ENCODE measurements at regions not wholly inside any gene's neighbourhood (a gene's known extent, or its start where the extent isn't known, plus 50 kb on each side); places are given as distances from the start of the nearest gene placed in this dataset.
"Not testable (repeated sequence)": the region's sequence is repeated elsewhere in the genome, so short reads cannot be mapped to it uniquely, and the experiment has no call there.

DNA sequence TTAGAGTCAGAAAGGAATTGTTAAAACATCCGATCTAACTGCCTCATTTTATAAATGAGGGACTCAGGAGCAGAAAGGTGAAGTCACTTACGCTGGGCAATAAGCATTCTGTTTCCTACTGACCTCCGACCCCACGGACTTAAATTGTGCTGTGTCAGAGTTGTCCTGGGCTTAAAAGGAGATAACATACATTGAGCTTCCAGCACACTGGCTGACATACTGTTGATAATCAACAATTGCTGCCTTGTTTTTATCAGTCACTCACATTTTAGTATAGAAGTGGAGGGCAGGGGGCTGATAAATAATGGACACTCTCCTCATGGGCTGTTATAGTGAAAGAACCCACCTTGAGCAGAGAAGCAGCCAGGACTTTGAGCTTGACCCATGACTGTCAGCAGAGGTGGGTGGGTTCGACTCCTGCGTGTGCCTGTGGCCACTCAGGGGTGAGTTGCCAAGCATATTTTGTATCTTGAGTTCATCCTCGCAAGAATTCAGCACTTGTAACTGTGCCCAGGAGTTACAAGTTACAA is 166.5 kb upstream of the JARID2 start:
- DNase-seq (ENCODE audit: low read depth in 2 of 2), result no peak

DNA sequence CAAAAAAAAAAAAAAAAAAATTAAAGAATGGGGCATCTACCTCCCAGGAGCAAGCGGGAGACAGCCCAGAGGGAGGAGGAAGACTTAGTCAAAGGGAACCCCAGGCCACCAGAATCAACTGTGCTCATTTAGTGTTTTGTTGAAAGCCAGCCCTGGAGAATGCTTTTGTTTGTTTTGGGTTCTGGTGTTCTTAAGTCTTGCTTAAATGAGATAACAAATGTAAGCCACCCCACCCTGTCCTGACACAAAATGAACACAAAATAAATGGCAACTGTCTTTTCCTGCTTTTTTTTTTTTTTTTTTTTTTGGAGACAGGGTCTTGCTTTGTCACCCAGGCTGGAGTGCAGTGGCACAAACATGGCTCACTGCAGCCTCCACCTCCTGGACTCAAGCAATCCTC is 165.0 kb upstream of the JARID2 start:
- DNase-seq (ENCODE audit: low read depth in 2 of 2), result no peak

DNA sequence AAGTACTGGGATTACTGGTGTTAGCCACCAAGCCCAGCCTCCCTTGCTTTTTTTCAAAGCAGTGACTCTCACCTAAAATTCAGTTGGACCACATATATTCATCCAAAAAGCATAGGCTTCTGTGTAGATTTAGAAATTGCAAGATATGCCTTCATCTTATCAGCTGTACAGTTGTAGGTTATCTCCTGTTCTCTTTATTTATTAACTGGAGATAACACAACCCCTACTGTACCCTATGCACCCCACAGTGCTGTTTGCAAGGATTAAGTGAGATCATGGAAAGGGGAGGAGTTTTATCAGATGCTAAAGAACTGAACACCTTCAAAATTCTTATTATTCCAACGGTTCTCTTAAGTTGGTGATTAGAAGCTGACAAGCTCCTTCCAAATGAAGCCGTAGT is 164.4 kb upstream of the JARID2 start:
- DNase-seq (ENCODE audit: low read depth in 2 of 2), result no peak

DNA sequence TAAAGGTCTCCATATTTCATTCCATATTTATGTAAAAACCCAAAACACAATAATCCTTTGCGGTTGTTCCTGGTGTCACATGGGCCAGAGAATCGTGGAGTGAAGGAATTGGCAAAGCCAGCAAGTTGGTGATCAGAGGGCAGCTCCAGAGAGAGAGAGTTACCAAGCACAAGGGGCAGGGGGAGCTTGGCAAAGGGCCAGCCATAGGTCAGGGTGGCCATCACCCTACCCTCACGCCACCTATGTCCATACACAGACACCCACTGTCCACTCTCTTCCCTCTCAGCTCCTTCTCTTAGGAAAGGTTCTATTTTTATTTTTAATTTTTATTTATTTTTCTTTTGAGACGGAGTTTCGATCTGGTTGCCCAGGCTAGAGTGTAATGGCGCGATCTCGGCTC is 163.2 kb upstream of the JARID2 start:
- no peak for DNase-seq (ENCODE audit: low read depth in 2 of 2)

DNA sequence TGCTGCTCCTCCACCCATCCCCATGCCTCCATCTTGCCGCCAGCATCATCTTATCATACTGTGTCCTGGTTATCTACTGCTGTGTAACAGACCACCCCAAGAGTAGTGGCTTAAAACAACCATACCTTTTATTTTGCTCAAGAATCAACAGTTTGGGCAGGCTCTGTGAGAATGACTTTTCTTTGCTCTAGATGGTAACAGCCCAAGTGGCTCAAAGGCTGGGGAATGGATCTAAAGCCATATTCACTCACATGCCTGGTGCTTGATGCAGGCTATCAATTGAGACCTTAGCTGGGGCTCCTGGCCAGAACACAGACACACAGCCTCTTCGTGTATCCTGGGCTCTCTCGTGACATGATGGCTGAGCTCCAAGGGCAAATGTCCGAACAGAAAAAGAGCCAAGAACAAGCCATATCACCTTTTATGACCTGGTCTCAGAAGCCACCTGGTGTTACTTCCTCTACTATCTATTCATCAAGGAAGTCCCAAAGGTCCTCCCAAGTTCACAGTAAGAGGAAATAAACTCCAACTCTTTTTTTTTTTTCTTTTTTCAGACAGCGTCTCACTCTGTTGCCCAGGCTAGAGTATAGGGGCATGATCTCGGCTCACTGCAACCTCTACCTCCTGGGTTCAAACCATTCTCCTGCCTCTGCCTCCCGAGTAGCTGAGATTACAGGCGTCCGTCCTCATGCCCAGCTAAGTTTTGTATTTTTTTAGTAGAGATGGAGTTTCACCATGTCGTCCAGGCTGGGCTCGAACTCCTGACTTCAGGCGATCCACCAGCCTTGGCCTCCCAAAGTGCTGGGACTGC is 159.3 kb upstream of the JARID2 start:
- DNase-seq (ENCODE audit: low read depth in 2 of 2), result no peak

DNA sequence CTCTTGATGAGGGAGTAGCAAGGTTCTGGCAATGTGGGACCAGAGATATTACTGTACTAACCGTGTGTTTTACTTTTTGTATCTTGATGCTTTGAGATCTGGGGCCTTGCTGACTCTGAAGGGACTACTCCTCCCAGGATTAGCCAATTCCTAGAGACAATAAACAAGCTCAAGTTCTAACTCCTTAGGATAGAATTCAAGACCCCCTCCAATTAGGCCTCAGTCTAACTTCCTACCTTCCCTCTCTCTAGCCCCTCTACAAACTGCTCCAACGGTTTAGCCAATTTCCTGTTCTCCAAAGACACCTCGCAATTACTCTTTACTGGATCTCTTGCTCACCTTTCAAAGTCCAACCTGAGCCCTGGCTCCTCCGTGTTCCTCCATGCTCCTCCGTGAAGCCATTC is 158.7 kb upstream of the JARID2 start:
- no peak for DNase-seq (ENCODE audit: low read depth in 2 of 2)

DNA sequence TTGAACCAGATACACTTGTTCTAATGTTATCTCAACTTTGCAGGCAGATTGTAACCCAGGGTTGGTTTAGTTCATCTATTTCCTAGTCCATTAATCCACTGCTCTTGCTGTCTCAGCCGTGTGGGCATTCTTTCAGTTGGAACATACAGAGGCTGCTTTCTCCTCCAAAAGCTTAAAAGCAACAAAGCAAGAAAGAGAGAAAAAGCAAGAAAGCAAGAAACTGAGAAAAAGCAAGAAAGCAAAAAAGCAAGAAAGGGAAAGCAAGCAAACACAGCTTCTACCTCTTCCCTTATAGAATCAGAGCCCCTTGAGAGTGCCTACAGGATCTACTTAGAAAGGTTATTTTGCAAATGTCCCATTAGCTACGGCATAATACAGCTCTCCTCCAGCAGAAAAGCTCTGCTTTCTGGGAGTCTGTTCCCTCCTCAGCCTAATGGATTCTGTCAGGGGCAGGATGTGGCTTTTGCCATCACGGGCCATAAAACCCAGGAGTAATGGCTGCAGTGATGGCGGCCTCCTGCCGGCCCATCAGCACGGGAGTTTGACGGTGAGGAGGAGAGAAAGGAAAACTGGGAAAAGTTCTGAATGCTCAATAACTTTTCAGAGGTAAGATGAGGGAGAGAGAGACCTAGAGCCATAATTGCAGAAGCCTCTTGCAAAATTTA is 156.8 kb upstream of the JARID2 start:
- no peak for DNase-seq (ENCODE audit: low read depth in 2 of 2)

DNA sequence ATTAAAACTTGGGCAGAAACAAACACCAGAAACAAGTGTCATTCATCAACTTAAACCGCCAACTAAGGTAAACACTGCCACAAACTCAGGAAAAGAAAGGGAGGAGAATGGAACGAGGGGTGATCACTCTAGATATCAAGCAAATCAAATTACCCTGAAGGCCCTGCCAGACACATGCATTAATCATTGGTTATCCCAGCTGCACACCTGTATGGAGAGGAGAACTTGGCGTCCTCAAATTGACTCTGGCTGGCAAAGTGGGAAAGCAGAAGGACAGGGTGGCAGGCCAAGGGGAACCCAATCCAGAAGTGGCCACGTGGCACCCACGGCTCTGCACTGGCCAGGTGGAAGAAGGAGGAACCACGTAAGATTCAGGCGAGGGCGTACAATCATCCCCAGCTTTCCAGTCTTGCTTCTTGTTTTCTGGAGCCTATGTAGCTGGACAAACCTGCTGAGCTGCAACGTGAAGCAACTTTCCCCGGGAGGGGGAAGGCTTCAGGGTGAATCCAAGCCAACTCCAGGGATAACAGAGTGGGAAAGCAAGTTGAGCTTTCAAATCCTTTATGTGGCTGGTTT is 156.2 kb upstream of the JARID2 start:
- DNase-seq (ENCODE audit: low read depth in 2 of 2), result no peak

DNA sequence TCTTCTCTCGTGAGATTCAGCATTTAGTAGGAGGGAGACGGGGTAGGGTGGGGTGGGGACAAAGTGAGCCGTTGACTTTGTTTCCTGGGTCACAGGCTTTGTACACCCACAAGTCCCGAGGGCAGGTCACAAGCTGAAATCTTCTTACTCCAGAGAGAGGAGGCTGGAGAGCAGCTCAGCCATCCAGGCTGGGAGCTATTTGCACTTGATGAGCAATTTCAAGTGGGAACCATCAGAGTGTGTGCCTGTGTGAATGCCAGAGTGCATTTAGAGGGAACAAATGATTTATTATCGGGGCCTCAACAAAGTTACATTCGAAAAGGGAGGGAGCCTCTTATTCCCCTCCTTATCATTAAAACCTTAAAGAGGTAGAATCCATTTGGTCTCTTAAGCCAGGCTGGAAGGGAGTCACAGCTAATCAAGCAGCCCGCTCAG is 155.7 kb upstream of the JARID2 start:
- DNase-seq (ENCODE audit: low read depth in 2 of 2), result no peak

DNA sequence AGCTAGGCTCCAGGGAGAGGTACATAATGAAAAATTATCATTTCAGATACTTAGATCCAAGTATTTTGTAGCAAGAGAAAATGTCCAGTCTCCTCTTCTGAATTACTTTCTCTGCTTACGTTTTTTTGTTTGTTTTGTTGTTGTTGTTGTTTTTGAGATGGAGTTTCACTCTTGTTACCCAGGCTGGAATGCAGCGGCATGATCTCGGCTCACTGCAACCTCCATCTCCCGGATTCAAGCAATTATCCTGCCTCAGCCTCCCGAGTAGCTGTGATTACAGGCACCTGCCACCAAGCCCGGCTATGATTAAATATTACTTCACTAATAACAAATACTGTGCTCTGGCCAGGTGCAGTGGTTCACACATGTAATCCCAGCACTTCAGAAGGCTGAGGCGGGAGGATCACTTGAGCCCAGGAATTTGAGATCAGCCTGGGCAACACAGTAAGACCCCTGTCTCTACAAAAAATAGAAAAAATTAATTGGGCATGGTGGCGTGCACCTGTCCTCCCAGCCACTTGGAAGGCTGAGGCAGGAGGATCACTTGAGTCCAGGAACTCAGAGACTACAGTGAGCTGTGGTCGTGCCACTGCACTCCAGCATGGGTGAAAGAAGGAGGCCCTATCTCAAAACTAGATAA is 155.0 kb upstream of the JARID2 start:
- no peak for DNase-seq (ENCODE audit: low read depth in 2 of 2)

DNA sequence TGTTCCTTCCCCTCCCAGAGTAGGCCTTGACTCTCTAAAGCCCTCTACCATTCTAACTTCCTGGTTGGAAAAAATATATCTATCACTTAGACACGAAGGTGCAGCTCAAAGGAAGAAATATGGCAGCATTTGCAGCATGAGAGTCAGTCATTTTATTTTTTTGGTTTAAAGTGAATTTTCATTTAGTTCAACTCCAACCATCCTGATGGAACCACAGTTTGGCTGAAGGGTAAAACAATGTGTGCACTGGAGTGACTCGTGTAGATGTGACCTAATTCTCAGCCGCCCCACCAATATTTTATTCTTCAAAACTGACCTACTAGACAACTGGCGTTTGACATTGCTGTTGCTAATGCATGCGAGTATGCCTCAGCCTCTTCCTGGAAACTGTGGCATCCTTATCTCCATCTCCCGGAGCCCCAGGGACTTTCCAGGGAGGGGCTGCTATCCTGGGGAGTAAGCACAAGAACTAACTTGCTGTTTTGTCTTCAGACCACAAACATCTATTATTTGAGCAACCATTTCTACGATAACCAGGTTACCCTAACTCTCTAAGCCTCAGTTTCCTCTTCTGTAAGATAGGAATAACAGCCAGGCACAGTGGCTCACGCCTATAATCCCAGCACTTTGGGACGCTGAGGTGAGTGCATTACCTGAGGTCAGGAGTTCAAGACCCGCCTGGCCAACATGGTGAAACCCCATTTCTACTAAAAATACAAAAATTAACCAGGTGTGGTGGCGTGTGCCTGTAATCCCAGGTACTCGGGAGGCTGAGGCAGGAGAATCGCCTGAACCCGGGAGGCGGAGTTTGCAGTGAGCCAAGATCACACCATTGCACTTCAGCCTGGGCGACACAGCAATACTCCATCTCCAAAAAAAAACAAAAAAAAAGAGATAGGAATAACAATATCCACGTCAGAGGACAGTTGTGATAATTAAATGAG is 148.7 kb upstream of the JARID2 start:
- no peak for DNase-seq (ENCODE audit: low read depth in 2 of 2)

DNA sequence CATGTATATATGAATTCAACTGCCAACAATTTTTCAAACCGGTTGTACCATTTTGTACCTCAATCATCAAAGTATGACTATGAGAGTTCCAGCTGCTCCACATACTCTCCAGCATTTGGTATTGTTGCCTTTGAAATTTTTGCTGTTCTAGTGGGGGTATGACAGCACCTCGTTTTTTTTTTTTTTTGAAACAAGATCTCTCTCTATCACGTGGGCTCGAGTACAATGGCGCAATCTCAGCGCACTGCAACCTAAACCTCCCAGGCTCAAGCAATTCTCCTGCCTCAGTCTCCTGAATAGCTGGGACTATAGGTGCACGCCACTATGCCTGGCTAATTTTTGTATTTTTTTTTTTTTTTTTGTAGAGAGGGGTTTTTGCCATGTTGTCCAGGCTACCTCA is 144.7 kb upstream of the JARID2 start:
- no peak for DNase-seq (ENCODE audit: low read depth in 2 of 2)

DNA sequence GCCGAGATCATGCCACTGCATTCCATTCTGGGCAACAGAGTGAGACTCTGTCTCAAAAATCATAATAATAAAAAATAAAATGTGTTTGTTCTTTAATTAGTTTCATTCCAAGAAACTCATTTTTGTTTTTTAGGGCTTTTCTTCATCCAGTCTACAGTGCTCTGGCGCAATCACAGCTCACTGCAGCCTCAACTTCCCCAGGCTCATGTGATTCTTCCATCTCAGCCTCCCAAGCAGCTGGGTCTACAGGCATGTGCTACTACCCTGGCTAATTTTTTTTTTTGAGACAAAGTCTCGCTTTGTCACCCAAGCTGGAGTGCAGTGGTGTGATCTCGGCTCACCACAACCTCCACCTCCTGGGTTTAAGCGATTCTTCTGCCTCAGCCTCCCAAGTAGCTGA is 143.6 kb upstream of the JARID2 start:
- DNase-seq (ENCODE audit: low read depth in 2 of 2), result no peak

DNA sequence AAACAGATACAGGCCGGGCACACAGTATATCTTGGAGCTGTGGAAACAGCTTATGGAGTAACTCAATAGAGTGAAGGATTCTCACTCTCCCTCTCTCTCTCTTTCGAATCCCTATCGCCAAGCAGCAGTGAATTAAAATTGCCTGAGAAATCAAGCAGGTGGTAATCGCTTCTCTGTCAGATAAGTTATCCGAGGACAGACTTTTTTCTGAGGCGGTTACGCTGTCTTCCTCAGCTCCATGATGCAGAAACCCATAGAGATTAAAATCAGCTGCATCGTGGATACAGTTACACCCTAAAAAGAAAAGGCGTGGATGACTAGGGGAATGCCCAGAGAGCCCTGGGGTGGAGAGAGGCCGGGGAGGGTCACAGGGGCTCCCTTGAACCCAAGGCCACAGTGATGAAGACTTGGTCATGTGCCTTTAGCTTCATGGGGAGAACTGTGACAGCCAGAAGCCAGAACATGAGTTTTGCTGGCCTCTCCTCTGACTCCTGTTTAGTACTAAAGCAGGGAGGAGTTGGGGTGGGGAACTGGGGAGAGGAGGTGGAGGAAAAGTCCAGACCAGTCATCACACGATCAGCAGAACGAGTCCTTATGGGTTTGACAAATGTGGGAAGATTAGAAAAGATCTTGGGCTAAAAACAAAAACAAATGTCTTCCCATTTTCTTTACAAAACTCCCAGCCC is 138.8 kb upstream of the JARID2 start:
- DNase-seq (ENCODE audit: low read depth in 2 of 2), result no peak

DNA sequence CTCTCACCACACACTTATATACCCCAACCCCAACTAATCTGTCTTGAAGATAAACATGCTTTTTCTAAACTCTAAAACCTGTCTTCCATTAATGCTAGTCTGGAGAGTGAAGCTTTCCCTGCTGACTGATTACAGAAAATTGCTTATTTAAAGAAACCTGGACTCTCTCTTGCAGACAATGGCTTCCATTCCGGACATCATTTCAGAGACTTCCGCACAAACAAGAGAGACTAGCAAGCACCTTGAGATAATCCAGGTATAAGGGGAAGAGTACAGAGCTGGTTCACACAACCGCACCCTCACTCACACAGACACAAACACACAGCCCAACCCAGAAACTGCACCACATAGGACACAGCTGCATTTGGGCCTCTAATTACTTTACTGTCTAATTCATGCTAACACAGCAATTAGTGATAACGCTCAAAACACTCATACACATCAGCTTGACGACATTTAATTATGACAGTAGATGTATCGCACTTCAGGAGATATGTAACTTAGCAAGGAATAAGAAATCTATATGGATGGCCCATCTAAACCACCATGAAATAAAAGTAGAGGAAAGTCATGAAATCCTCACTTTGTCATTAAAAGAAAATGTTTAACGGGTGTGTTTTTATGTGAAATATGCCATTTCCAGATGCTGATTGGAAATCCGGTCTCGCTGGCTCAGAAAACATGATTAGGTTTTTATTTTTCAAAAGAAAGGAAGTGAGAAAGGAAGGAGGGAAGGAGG is 138.1 kb upstream of the JARID2 start:
- DNase-seq (ENCODE audit: low read depth in 2 of 2), result no peak

DNA sequence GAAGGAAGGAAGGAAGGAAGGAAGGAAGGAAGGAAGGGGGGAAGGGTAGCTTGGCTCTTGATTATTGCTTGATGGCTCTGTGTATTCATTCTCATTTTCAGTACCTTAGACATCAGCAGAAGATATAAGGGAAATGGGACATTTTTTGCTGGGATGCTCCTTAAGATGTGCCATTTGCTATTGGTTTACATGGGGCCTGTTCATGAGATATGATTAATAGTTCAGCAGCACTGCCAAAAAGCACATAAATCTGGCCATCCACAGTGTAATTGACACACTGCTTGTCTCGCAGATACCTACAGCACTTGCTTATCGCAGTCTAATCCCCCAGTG is 137.5 kb upstream of the JARID2 start:
- DNase-seq (ENCODE audit: low read depth in 2 of 2), result no peak

DNA sequence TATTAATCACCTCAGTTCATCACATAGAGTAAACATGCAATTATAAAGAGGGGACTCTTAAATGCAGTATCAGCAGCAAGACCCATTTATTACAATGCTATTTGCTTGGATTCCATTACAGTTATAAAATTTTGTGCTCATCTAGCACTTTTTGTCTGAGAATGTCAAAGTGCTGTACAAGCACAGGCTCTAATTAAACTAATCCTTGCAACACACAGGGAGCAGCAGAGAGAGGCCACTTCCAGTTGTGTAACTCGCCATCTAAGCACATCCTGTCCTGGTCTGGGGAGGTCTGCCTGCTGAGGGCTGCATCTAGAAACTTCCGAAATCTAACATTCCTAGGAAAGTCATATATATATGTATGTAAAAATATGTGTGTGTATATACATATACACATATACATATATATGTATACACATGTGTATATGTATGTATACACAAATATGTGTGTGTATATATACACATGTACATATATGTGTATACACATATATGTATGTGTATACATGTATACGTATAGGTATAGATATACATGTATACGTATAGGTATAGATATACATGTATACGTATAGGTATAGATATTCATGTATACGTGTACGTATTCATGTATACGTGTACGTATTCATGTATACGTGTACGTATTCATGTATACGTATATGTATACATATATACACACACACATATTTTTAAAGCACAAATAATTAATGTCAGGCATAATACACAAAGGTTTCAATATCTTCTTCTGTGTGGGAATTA is 136.4 kb upstream of the JARID2 start:
- DNase-seq (ENCODE audit: low read depth in 2 of 2), result no peak

DNA sequence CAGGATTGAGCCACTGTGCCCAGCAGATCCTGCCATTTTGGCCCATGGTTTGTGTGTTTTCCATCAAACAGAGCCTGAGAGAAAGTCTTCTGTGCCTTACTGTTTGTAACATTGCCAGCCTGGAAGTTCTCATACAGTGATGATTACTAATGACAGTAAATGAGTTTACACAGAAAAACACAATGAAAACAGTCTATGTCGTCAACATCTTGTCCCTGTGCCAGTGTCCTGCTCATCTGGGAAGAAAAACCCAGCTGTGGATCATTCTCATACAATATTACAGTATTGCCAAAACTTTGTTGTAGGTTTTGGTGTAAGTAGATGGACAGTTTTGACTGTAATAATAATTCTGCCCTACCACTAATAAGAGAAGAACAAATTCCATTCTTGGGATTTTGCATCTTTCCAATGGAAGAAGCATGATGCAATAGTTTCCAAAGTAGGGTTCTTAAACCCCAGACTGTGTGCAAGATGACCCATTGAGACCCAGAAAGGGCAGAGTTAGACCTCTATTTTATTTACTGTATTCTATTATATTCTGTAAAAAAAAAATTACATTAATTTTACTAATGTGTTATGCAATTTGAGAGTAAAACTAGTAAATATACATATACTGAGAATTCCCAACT is 135.0 kb upstream of the JARID2 start:
- DNase-seq (ENCODE audit: low read depth in 2 of 2), result no peak

DNA sequence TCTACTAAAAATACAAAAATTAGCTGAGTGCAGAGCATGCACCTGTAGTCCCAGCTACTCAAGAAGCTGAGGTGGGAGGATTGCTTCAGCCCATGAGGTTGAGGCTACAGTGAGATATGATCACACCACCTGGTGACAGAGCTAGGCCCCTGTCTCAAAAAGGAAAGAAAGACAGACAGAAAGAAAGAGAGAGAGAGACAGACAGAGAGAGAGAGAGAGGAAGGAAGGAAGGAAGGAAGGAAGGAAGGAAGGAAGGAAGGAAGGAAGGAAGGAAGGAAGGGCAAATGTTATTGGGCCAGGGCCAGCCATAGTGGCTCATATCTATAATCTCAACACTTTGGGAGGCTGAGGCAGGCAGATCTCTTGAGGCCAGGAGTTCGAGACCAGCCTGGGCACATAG is 134.3 kb upstream of the JARID2 start:
- DNase-seq (ENCODE audit: low read depth in 2 of 2), result not testable (repeated sequence)

Measured in stimulated activated CD4-positive, alpha-beta T cell treated with anti-CD3 and anti-CD28 coated beads, Interleukin-1b, Interleukin-23, amount 100 ng/mL, for 1 hour (primary cell).